ENCODE measurements at regions not wholly inside any gene's neighbourhood (a gene's known extent, or its start where the extent isn't known, plus 50 kb on each side); places are given as distances from the start of the nearest gene placed in this dataset.
"Not testable (repeated sequence)": the region's sequence is repeated elsewhere in the genome, so short reads cannot be mapped to it uniquely, and the experiment has no call there.

DNA sequence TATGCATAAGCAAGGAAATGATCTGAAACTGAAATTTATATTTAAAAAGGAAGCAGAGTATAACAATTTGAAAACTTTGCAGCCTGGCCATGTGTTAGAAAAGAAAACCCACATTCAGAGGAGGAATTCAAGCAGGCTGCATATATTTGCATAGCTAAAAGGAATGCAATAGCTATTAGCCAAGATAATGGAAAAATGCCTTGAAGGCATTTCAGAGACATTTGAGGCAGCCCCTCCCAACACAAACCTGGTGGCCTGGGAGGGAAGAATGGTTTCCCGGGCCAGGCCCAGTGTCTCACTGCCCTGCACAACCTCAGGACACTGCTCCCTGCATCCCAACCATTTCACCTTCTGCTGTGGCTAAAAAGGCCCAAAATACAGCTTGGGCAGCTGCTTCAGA, 136.8 kb downstream of the TYW3 start:
- no peak overlapping the region for H3K4me3 ChIP-seq (ENCODE audit: low read depth, low read length)
- no peak for TF ChIP-seq CTCF (IDR thresholded peaks at IDR 0.05; ENCODE audit: low read depth, low read length)

- H3K4me3 ChIP-seq (ENCODE audit: low read depth, low read length): not testable (repeated sequence)
Measured at GRCh38 chr1:74877366-74877765, 144.4 kb downstream of the TYW3 start.

- TF ChIP-seq CTCF (IDR thresholded peaks at IDR 0.05; ENCODE audit: low read depth, low read length): no peak
Measured at GRCh38 chr1:74895411-74895810, 162.5 kb downstream of the TYW3 start.

DNA sequence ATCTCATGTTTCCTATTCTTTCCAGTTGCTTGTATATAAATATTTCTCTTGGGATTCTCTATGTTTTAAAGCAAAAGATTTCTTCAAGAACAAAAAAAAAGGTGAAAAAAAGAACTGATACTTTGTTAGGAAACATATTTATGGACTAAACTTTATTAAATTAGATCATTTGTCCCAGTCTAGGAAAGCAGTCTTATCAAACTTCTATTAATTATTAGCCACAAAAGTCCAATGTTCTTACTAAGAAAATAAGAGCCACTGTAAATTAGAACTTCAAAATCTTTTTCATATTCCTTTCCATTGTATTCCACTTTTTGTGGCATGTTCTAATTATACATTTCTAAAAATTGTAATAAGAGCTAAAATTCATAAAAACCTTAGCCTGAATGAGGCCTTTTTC, 175.2 kb downstream of the TYW3 start:
- TF ChIP-seq CTCF (IDR thresholded peaks at IDR 0.05; ENCODE audit: low read depth, low read length): no peak
- no peak overlapping the region for H3K4me3 ChIP-seq (ENCODE audit: low read depth, low read length)

More at GRCh38 chr1:74895411-74895810, 162.5 kb downstream of the TYW3 start:
- no peak overlapping the region for H3K4me3 ChIP-seq (ENCODE audit: low read depth, low read length)

GRCh38 chr1:74908797-74909196, 175.8 kb downstream of the TYW3 start:
- H3K4me3 ChIP-seq (ENCODE audit: low read depth, low read length): no peak overlapping the region
- no peak for TF ChIP-seq CTCF (IDR thresholded peaks at IDR 0.05; ENCODE audit: low read depth, low read length)

DNA sequence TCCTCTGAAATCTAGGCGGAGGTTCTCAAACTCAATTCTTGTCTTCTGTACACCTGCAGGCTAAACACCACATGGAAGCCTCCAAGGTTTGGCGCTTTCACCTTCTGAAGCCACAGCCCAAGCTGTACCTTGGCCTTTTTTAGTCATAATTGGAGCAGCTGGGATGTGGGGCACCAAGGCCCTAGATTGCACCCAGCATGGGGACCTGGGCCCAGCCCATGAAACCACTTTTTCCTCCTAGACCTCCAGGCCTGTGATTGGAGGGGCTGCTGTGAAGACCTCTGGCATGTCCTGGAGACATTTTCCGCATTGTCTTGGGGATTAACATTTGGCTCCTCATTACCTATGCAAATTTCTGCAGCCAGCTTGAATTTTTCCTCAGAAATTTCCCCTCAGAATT, 181.0 kb downstream of the TYW3 start:
- TF ChIP-seq CTCF (IDR thresholded peaks at IDR 0.05; ENCODE audit: low read depth, low read length): no peak
- H3K4me3 ChIP-seq (ENCODE audit: low read depth, low read length): no peak overlapping the region

- no peak for TF ChIP-seq CTCF (IDR thresholded peaks at IDR 0.05; ENCODE audit: low read depth, low read length)
- H3K4me3 ChIP-seq (ENCODE audit: low read depth, low read length): no peak overlapping the region
Measured at GRCh38 chr1:74933500-74933899, 200.5 kb downstream of the TYW3 start.

DNA sequence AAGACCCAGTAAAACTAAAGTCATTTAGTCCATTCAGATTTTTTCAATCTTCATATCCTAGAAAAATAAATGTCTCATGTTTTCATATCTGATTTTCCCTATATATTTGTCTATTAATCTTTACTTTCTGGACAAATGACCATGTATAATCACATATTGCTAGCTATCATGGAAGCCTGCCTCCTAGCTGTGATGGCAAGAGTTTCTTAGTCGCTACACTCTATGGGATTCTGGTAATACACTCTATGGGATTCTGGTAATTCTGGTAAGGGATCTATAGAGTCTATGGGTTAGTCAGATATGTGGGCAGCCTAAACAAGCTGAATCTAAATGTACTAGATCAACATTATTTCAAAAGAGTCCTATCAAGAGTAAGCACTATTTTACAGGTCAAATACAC, 198.7 kb upstream of the LHX8 start:
- H3K4me3 ChIP-seq (ENCODE audit: low read depth, low read length): no peak overlapping the region
- no peak for TF ChIP-seq CTCF (IDR thresholded peaks at IDR 0.05; ENCODE audit: low read depth, low read length)
